ENCODE measurements at regions not wholly inside any gene's neighbourhood (a gene's known extent, or its start where the extent isn't known, plus 50 kb on each side); places are given as distances from the start of the nearest gene placed in this dataset.

DNA sequence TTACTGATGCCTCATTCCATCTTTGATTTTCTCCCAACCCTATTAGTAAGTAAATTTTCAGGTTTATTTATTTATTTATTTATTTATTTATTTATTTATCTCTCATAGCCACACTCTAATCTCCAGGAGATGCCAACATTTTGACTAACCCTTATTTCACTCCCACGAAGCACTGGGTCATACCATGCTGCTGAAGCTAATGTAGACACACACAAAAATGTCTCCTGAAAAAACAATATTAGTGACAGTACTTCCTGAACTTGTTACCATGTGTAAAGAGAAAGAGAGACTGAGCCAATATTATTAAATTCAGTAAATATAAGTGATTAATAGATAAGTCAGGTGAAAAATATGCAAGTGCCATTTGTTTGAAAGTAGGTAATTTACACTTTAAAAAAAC, 402.7 kb downstream of the C4orf33 start:
- CTCF ChIA-PET: no interaction called here
- ATAC-seq: no peak
- DNase-seq (ENCODE audit: low read depth in 1 of 2, low spot score in 1 of 2): no peak
- H3K4me2 ChIP-seq: no peak overlapping the region
- 4% methylated on average over 1 of the region's 1 CpG for WGBS (ENCODE audit: missing lambda C conversion rate)
- H3K4me1 ChIP-seq: no peaks in the 10 kb centered on the region
- H3K27ac ChIP-seq: no peak overlapping the region
- no peaks in the 10 kb centered on the region for H3K9me3 ChIP-seq
- TF ChIP-seq MYC (IDR thresholded peaks at IDR 0.05; ENCODE audit: borderline replicate concordance, low read length): no peak
- TF ChIP-seq EP300 (IDR thresholded peaks at IDR 0.05): no peak
- TF ChIP-seq RFX5 (IDR thresholded peaks at IDR 0.05): no peak
- no peak for TF ChIP-seq NPAS2 (CRISPR knock-in tag; IDR thresholded peaks at IDR 0.05; ENCODE audit: borderline replicate concordance)
- TF ChIP-seq JUN (IDR thresholded peaks at IDR 0.05): no peak
- TF ChIP-seq RCOR1 (IDR thresholded peaks at IDR 0.05; ENCODE audit: low read depth, low read length): no peak
- TF ChIP-seq, protein P1, sequence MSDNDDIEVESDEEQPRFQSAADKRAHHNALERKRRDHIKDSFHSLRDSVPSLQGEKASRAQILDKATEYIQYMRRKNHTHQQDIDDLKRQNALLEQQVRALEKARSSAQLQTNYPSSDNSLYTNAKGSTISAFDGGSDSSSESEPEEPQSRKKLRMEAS (IDR thresholded peaks at IDR 0.05): no peak
- no peak for TF ChIP-seq RNF2 (IDR thresholded peaks at IDR 0.05; ENCODE audit: borderline replicate concordance, low read depth)
- no peak for TF ChIP-seq TP53 (CRISPR knock-in tag; IDR thresholded peaks at IDR 0.05)
- TF ChIP-seq KDM5A (IDR thresholded peaks at IDR 0.05): no peak
- FAIRE-seq: no peak
- POLR2A ChIA-PET: no interaction called here
- H3K4me3 ChIP-seq: no peak overlapping the region

DNA sequence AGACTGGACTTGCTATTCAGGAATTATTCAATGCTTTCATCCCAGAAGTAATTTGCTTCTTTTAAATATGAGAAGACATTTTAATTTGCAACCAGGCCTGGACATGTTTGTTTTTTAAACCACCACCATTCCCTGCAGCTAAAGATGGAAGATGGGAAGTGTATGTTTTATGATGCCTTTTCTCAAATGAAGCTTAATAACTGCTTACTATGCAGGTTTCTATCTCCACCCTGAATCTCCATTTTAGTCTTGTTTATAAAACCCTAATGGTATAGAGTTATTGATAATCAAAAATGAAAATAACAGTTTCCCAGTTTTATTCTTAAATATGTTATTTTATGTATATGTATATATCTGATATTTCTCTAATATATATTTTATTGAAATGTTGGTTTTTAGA, 418.9 kb downstream of the C4orf33 start:
- TF ChIP-seq RAD21 (conservative IDR thresholded peaks at IDR 0.05 in 1 of 2, IDR thresholded peaks at IDR 0.05 in 1 of 2): no peak
- no peak for TF ChIP-seq GATA3 (IDR thresholded peaks at IDR 0.05; ENCODE audit: borderline replicate concordance)
- TF ChIP-seq EHF (CRISPR knock-in tag; IDR thresholded peaks at IDR 0.05): no peak
- peak; percentile 33 for TF ChIP-seq MAFK (IDR thresholded peaks at IDR 0.05; ENCODE audit: partially characterized antibody)
- POLR2A ChIA-PET: no interaction called here
- no peak for ATAC-seq
- no peak for DNase-seq (ENCODE audit: low read depth in 1 of 2, low spot score in 1 of 2)
- H3K4me2 ChIP-seq: no peak overlapping the region
- no peak for FAIRE-seq
- H3K9me3 ChIP-seq: no peaks in the 10 kb centered on the region
- H3K27ac ChIP-seq: no peak overlapping the region
- CTCF ChIA-PET: no interaction called here
- no peak overlapping the region for H3K4me3 ChIP-seq
- no peaks in the 10 kb centered on the region for H3K4me1 ChIP-seq

DNA sequence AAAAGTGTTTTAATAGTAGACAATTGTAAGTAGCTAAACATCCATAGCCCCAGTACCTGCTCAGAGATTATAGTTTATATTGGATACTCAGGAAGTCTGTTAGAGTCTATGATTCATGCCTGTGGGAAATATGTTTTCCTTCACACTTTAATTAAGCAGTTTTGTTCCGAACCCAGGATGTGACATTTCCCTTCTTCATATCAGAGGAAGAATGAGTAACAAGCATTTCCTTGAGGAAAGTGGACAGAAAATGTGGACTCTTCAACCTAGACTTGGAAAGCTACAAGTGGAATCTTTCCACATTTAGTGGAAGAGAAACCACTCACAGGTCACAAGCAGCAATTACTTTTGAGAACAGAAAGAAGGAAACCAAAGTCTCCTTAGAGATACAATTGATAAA, 419.4 kb downstream of the C4orf33 start:
- 0% methylated on average over 1 of the region's 1 CpG for WGBS (ENCODE audit: missing lambda C conversion rate)
- no peak overlapping the region for H3K27ac ChIP-seq
- no peaks in the 10 kb centered on the region for H3K9me3 ChIP-seq
- ATAC-seq: no peak
- H3K4me3 ChIP-seq: no peak overlapping the region
- H3K4me1 ChIP-seq: no peaks in the 10 kb centered on the region
- no peak for DNase-seq (ENCODE audit: low read depth in 1 of 2, low spot score in 1 of 2)
- no peak for FAIRE-seq
- ChIA-PET POLR2A (no interaction called here), CTCF (no interaction called here)
- no peak overlapping the region for H3K4me2 ChIP-seq
- TF ChIP-seq ZNF302 (CRISPR knock-in tag; IDR thresholded peaks at IDR 0.05) (no peak), ZFP36 (IDR thresholded peaks at IDR 0.05; ENCODE audit: borderline replicate concordance, partially characterized antibody) (no peak), GATA3 (IDR thresholded peaks at IDR 0.05; ENCODE audit: borderline replicate concordance) (no peak), EHMT2 (IDR thresholded peaks at IDR 0.05; ENCODE audit: low read depth) (no peak), POLR2A (IDR thresholded peaks at IDR 0.05; ENCODE audit: low read length) (no peak), PHF8 (IDR thresholded peaks at IDR 0.05; ENCODE audit: borderline replicate concordance, low read depth) (no peak), HOXA7 (CRISPR knock-in tag; IDR thresholded peaks at IDR 0.05) (no peak)
- TF ChIP-seq, protein P2, sequence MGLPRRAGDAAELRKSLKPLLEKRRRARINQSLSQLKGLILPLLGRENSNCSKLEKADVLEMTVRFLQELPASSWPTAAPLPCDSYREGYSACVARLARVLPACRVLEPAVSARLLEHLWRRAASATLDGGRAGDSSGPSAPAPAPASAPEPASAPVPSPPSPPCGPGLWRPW (IDR thresholded peaks at IDR 0.05): no peak
- TF ChIP-seq, protein P3, sequence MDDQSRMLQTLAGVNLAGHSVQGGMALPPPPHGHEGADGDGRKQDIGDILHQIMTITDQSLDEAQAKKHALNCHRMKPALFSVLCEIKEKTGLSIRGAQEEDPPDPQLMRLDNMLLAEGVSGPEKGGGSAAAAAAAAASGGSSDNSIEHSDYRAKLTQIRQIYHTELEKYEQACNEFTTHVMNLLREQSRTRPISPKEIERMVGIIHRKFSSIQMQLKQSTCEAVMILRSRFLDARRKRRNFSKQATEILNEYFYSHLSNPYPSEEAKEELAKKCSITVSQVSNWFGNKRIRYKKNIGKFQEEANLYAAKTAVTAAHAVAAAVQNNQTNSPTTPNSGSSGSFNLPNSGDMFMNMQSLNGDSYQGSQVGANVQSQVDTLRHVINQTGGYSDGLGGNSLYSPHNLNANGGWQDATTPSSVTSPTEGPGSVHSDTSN (IDR thresholded peaks at IDR 0.05): no peak
- TF ChIP-seq, protein P4, sequence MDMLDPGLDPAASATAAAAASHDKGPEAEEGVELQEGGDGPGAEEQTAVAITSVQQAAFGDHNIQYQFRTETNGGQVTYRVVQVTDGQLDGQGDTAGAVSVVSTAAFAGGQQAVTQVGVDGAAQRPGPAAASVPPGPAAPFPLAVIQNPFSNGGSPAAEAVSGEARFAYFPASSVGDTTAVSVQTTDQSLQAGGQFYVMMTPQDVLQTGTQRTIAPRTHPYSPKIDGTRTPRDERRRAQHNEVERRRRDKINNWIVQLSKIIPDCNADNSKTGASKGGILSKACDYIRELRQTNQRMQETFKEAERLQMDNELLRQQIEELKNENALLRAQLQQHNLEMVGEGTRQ (IDR thresholded peaks at IDR 0.05): no peak

Measured in A549 (cell line).